ENCODE measurements at regions not wholly inside any gene's neighbourhood (a gene's known extent, or its start where the extent isn't known, plus 50 kb on each side); places are given as distances from the start of the nearest gene placed in this dataset.

DNA sequence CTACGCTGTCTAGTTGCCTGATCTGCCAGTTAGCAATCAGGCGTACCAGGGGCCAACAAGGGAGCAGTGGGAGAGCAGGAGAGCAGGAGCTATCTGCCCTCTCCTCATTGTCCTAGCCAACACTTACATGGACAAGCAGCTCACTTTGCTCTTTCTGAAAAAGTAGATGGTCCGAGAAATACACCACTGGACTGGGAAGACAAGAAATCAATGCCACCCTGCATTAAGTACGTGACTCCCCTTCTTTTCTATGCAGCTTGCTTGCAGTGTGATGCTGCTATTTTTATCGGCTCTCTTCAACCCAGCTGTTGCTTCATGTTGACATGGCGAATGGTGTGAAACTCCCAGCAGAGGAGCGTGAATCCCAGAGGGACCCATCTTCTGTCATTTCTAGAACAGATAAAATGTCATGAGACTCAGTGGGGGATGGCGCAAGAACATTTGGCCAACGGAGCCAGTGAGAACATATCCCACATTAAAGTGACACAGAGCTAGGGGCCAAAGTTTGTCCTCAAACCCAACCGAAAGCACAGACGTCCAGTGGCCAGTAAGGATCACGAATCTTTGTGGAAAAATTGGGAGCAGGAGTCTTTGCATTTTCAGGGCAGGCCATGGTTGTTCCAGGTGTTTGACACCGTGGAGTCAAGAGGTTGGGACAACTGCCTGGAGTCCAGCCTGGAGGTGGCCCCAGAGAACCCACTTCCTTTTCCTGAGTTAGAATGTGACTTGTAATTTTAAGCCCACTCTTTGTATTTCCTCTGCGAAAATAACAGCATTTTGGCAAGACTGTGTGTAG is 53.7 kb upstream of the MEF2A start:
- peak overlapping the region; percentile 34 to 52 for H3K27ac ChIP-seq
- H3K4me3 ChIP-seq = peak overlapping the region in 1 of 2 donors; percentile 16
- H3K9me3 ChIP-seq = no peaks in the 10 kb centered on the region
- TF ChIP-seq CTCF (IDR thresholded peaks at IDR 0.05) = no peak
- H3K27me3 ChIP-seq = no peaks in the 10 kb centered on the region
- no peak for DNase-seq
- intact Hi-C loops (cut with DNase I; ENCODE audit: low total_unique reads) = no loop called here
- no peaks in the 10 kb centered on the region for H3K36me3 ChIP-seq
- H3K4me1 ChIP-seq = peaks cover 5 to 35% (median 24%) of the 10 kb centered on the region in 4 donors

- Histone ChIP-seq H3K27ac (no peak overlapping the region), H3K9me3 (no peaks in the 10 kb centered on the region), H3K36me3 (no peaks in the 10 kb centered on the region), H3K4me3 (no peak overlapping the region), H3K4me1 (peaks cover 5 to 20% (median 16%) of the 10 kb centered on the region in 4 donors), H3K27me3 (no peaks in the 10 kb centered on the region)
- no peak for DNase-seq
- TF ChIP-seq CTCF (IDR thresholded peaks at IDR 0.05) = no peak
- intact Hi-C loops (cut with DNase I; ENCODE audit: low total_unique reads) = no loop called here
Measured at GRCh38 chr15:99514306-99514705, 51.5 kb upstream of the MEF2A start.

All from tibial artery (tissue), 4 donors.